HG03196 (cell line): ENCODE measurements at regions not wholly inside any gene's neighbourhood (a gene's known extent, or its start where the extent isn't known, plus 50 kb on each side); places are given as distances from the start of the nearest gene placed in this dataset.

Experiments used
- ATAC-seq: cut with Tn5 transposase; IDR thresholded peaks from one replicate; pipeline ENCODE4 v1.9.1; 2021; ENCODE audit not compliant: unreplicated experiment

GRCh38 chr12:13769966-13770365 is 211.4 kb downstream of the GRIN2B start:
- no peak for ATAC-seq

GRCh38 chr12:13769273-13769672 is 212.1 kb downstream of the GRIN2B start:
- ATAC-seq: no peak

- no peak for ATAC-seq
Observed at GRCh38 chr12:13764748-13765147, 216.7 kb downstream of the GRIN2B start.

GRCh38 chr12:13749389-13749788 is 232.0 kb downstream of the GRIN2B start:
- no peak for ATAC-seq

GRCh38 chr12:13745111-13745860 is 236.1 kb downstream of the GRIN2B start:
- ATAC-seq: no peak

GRCh38 chr12:13744561-13744960 is 236.8 kb downstream of the GRIN2B start:
- no peak for ATAC-seq

GRCh38 chr12:13740149-13740545 is 241.3 kb downstream of the GRIN2B start:
- no peak for ATAC-seq

GRCh38 chr12:13735734-13736133 is 245.7 kb downstream of the GRIN2B start:
- no peak for ATAC-seq

GRCh38 chr12:13734584-13735152 is 246.7 kb downstream of the GRIN2B start:
- no peak for ATAC-seq

- no peak for ATAC-seq
Observed at GRCh38 chr12:13727707-13728195, 253.7 kb downstream of the GRIN2B start.

GRCh38 chr12:13725049-13725448 is 256.4 kb downstream of the GRIN2B start:
- no peak for ATAC-seq

GRCh38 chr12:13724136-13724535 is 257.3 kb downstream of the GRIN2B start:
- no peak for ATAC-seq

GRCh38 chr12:13719986-13720385 is 261.4 kb downstream of the GRIN2B start:
- ATAC-seq: no peak

- ATAC-seq: no peak
Observed at GRCh38 chr12:13718271-13718670, 263.1 kb downstream of the GRIN2B start.

- ATAC-seq: no peak
Observed at GRCh38 chr12:13716119-13716518, 265.3 kb downstream of the GRIN2B start.

- ATAC-seq: no peak
Observed at GRCh38 chr12:13713556-13714410, 267.6 kb downstream of the GRIN2B start.

GRCh38 chr12:13707829-13708228 is 273.6 kb downstream of the GRIN2B start:
- no peak for ATAC-seq

- no peak for ATAC-seq
Observed at GRCh38 chr12:13702381-13702780, 279.0 kb downstream of the GRIN2B start.

GRCh38 chr12:13701502-13701901 is 279.9 kb downstream of the GRIN2B start:
- ATAC-seq: no peak

GRCh38 chr12:13697973-13698372 is 283.4 kb downstream of the GRIN2B start:
- no peak for ATAC-seq

GRCh38 chr12:13695781-13696180 is 285.6 kb downstream of the GRIN2B start:
- ATAC-seq: no peak

- ATAC-seq: no peak
Observed at GRCh38 chr12:13692332-13692731, 289.1 kb downstream of the GRIN2B start.
